H9 (cell line): ENCODE measurements at regions not wholly inside any gene's neighbourhood (a gene's known extent, or its start where the extent isn't known, plus 50 kb on each side); places are given as distances from the start of the nearest gene placed in this dataset.
"Not testable (repeated sequence)": the region's sequence is repeated elsewhere in the genome, so short reads cannot be mapped to it uniquely, and the experiment has no call there.

Experiments
- DNase-seq: peaks from one replicate; pipeline ENCODE4 v3.0.0-alpha.2; 2017
- H2AFZ ChIP-seq: one replicate; pipeline ENCODE4 v1.6.1; 2013; ENCODE audit warnings: mild to moderate bottlenecking, low read length, control low read depth, moderate library complexity
- H2AK5ac ChIP-seq: 2 replicates; pipeline ENCODE4 v1.6.1; 2013; ENCODE audit warnings: low read length, control low read depth, mixed read lengths; ENCODE audit not compliant: insufficient read length
- H2BK120ac ChIP-seq: one replicate; pipeline ENCODE4 v1.6.1; 2013; ENCODE audit warnings: low read depth, mild to moderate bottlenecking, low read length, control low read depth, inconsistent platforms; ENCODE audit not compliant: poor library complexity, severe bottlenecking
- H2BK12ac ChIP-seq: 2 replicates; pipeline ENCODE4 v1.6.1; 2013; ENCODE audit warnings: low read length, control low read depth, mixed read lengths, low read depth; ENCODE audit not compliant: insufficient read length
- H2BK15ac ChIP-seq: 2 replicates; pipeline ENCODE4 v1.6.1; 2013; ENCODE audit warnings: low read depth, low read length, control low read depth
- H2BK20ac ChIP-seq: one replicate; pipeline ENCODE4 v1.6.1; 2013; ENCODE audit warnings: low read depth, mild to moderate bottlenecking, low read length, control low read depth, inconsistent platforms; ENCODE audit not compliant: poor library complexity, severe bottlenecking
- H2BK5ac ChIP-seq: 2 replicates; pipeline ENCODE4 v1.6.1; 2013; ENCODE audit warnings: low read length, control low read depth, mixed read lengths; ENCODE audit not compliant: insufficient read length
- H3K14ac ChIP-seq: 2 replicates; pipeline ENCODE4 v1.6.1; 2013; ENCODE audit warnings: low read length, control low read depth; ENCODE audit not compliant: insufficient read depth
- H3K18ac ChIP-seq: 2 replicates; pipeline ENCODE4 v1.6.1; 2013; ENCODE audit warnings: low read depth, mild to moderate bottlenecking, mixed read lengths, low read length, control low read depth; ENCODE audit not compliant: insufficient read length
- H3K23ac ChIP-seq: 2 replicates; pipeline ENCODE4 v1.6.1; 2013; ENCODE audit warnings: low read length, control low read depth, mixed read lengths, low read depth; ENCODE audit not compliant: insufficient read length
- H3K23me2 ChIP-seq: 2 replicates; pipeline ENCODE4 v1.6.1; 2013; ENCODE audit warnings: low read depth, mild to moderate bottlenecking, mixed read lengths, low read length, control low read depth; ENCODE audit not compliant: insufficient read length, poor library complexity, severe bottlenecking
- H3K27ac ChIP-seq: 2 replicates; pipeline ENCODE4 v1.5.1; 2013; ENCODE audit warnings: low read length, control low read depth, mixed read lengths, low read depth; ENCODE audit not compliant: insufficient read length
- H3K27me3 ChIP-seq: 2 replicates; pipeline ENCODE4 v1.6.1; 2013; ENCODE audit warnings: low read length, control low read depth, inconsistent platforms; ENCODE audit not compliant: insufficient read depth
- H3K4ac ChIP-seq: 2 replicates; pipeline ENCODE4 v1.6.1; 2013; ENCODE audit warnings: low read depth, mild to moderate bottlenecking, control low read depth, inconsistent platforms, low read length, moderate library complexity
- H3K4me1 ChIP-seq: 2 replicates; pipeline ENCODE4 v1.6.1; 2013; ENCODE audit warnings: low read length, control low read depth, inconsistent platforms; ENCODE audit not compliant: insufficient read depth
- H3K4me2 ChIP-seq: 2 replicates; pipeline ENCODE4 v1.6.1; 2013; ENCODE audit warnings: low read length, control low read depth, mixed read lengths; ENCODE audit not compliant: insufficient read length, insufficient read depth
- H3K56ac ChIP-seq: 2 replicates; pipeline ENCODE4 v1.6.1; 2013; ENCODE audit warnings: low read depth, mild to moderate bottlenecking, mixed read lengths, low read length, control low read depth; ENCODE audit not compliant: insufficient read length
- H3K79me1 ChIP-seq: 2 replicates; pipeline ENCODE4 v1.6.1; 2013; ENCODE audit warnings: low read depth, mild to moderate bottlenecking, moderate library complexity, low read length, control low read depth, inconsistent platforms; ENCODE audit not compliant: insufficient read depth, poor library complexity, severe bottlenecking
- H3K79me2 ChIP-seq: 2 replicates; pipeline ENCODE4 v1.6.1; 2013; ENCODE audit warnings: low read length, control low read depth, inconsistent platforms; ENCODE audit not compliant: insufficient read depth
- H3K9ac ChIP-seq: 2 replicates; pipeline ENCODE4 v1.6.1; 2013; ENCODE audit warnings: low read length, control low read depth, mixed read lengths; ENCODE audit not compliant: insufficient read length; ENCODE audit errors: extremely low read depth
- H3K9me3 ChIP-seq: one replicate; pipeline ENCODE4 v1.6.1; 2013; ENCODE audit warnings: low read depth, low read length, inconsistent platforms; ENCODE audit not compliant: control insufficient read depth
- H3T11ph ChIP-seq: one replicate; pipeline ENCODE4 v1.6.1; 2013; ENCODE audit warnings: mild to moderate bottlenecking, low read length, control low read depth, inconsistent platforms
- H4K20me1 ChIP-seq: one replicate; pipeline ENCODE4 v1.6.1; 2013; ENCODE audit not compliant: control insufficient read depth, insufficient read length, insufficient read depth
- H4K5ac ChIP-seq: 2 replicates; pipeline ENCODE4 v1.6.1; 2013; ENCODE audit warnings: low read depth, mild to moderate bottlenecking, mixed read lengths, low read length, control low read depth; ENCODE audit not compliant: insufficient read length
- H4K8ac ChIP-seq: replicated peaks from 2 replicates; pipeline ENCODE4 v1.6.1; 2013; ENCODE audit warnings: low read length, control low read depth, mixed read lengths, low read depth; ENCODE audit not compliant: insufficient read length
- H4K91ac ChIP-seq: 2 replicates; pipeline ENCODE4 v1.6.1; 2013; ENCODE audit warnings: low read depth, mild to moderate bottlenecking, moderate library complexity, mixed read lengths, low read length, control low read depth; ENCODE audit not compliant: insufficient read length
- H3K27ac Mint-ChIP-seq, 3 experiments: 2 replicates in 2 of 3; 3 replicates in 1 of 3; pipeline ENCODE4 v1.8.0; 2020 to 2021; ENCODE audit warnings: mixed read lengths in 3 of 3, mild to moderate bottlenecking in 1 of 3, moderate library complexity in 1 of 3
- H3K27me3 Mint-ChIP-seq: 2 replicates; pipeline ENCODE4 v1.8.0; 2021; ENCODE audit warnings: low read depth, mild to moderate bottlenecking, moderate library complexity, mixed read lengths
- H3K36me3 Mint-ChIP-seq, 3 experiments: 2 replicates in 2 of 3; 3 replicates in 1 of 3; pipeline ENCODE4 v1.8.0; 2020 to 2021; ENCODE audit warnings: low read depth in 3 of 3, mixed read lengths in 3 of 3; ENCODE audit not compliant: insufficient read depth in 1 of 3
- H3K4me1 Mint-ChIP-seq, 2 experiments: 2 replicates each; pipeline ENCODE4 v1.8.0; 2020; ENCODE audit warnings: mixed read lengths in 2 of 2
- H3K4me3 Mint-ChIP-seq, 2 experiments: 2 replicates in 1 of 2; 3 replicates in 1 of 2; pipeline ENCODE4 v1.8.0; 2020 to 2021; ENCODE audit warnings: mild to moderate bottlenecking in 2 of 2, mixed read lengths in 2 of 2, moderate library complexity in 1 of 2
- H3K9me3 Mint-ChIP-seq, 2 experiments: 2 replicates in 1 of 2; 3 replicates in 1 of 2; pipeline ENCODE4 v1.8.0; 2020; ENCODE audit warnings: mild to moderate bottlenecking in 2 of 2, mixed read lengths in 2 of 2, moderate library complexity in 1 of 2
- CTCF ChIP-seq: fragments of 200-600 bp; sonication (generic); conservative IDR thresholded peaks from 3 replicates; pipeline ENCODE4 v1.8.0; 2021; ENCODE audit warnings: antibody characterized with exemption, mild to moderate bottlenecking
- WGBS: extraction: QIAGEN DNeasy Blood & Tissue Kit; methylation state at CpG from one replicate; pipeline ENCODE4 v1.1.7; 2013; ENCODE audit warnings: missing lambda C conversion rate, low lambda C conversion rate, mixed read lengths; ENCODE audit not compliant: insufficient read length; ENCODE audit errors: extremely low coverage; 5-methylcytosine and 5-hydroxymethylcytosine counted together

- H3K4me1 ChIP-seq, H3K36me3 Mint-ChIP-seq, H2BK12ac ChIP-seq, H2BK20ac ChIP-seq, H3K18ac ChIP-seq, H4K20me1 ChIP-seq, H3K9me3 ChIP-seq, H3K27ac ChIP-seq, H2BK5ac ChIP-seq, H3K27ac Mint-ChIP-seq, H3K4me3 Mint-ChIP-seq, H2AK5ac ChIP-seq, H3K14ac ChIP-seq, H3K9me3 Mint-ChIP-seq, H3K23me2 ChIP-seq, H4K5ac ChIP-seq, H2AFZ ChIP-seq, H3T11ph ChIP-seq, H2BK120ac ChIP-seq, H3K4me2 ChIP-seq, H3K4me1 Mint-ChIP-seq, H3K4ac ChIP-seq, H2BK15ac ChIP-seq, H3K27me3 Mint-ChIP-seq, H3K23ac ChIP-seq, H3K27me3 ChIP-seq, H3K79me1 ChIP-seq, H3K56ac ChIP-seq, H4K8ac ChIP-seq, H3K9ac ChIP-seq, H4K91ac ChIP-seq, H3K79me2 ChIP-seq: not testable (repeated sequence)
- whole genome bisulfite sequencing = no CpG with 5 or more reads among the region's 11 CpGs
- TF ChIP-seq CTCF = peak; percentile 79
- peak; percentile 43 for DNase-seq
These were observed 160.9 kb downstream of the GPX5 start for GRCh38 chr6:28686446-28687027.

- H2AFZ ChIP-seq = not testable (repeated sequence)
These were observed 161.8 kb downstream of the GPX5 start for GRCh38 chr6:28687309-28687981.

More at GRCh38 chr6:28687309-28687981, 161.8 kb downstream of the GPX5 start:
- no CpG with 5 or more reads among the region's 7 CpGs for WGBS
- not testable (repeated sequence) for H2BK20ac ChIP-seq, H3K4me1 Mint-ChIP-seq, H3K27me3 ChIP-seq, DNase-seq, H3K4me2 ChIP-seq, H3K9me3 ChIP-seq, H3K23ac ChIP-seq, H4K91ac ChIP-seq, H4K8ac ChIP-seq, H4K5ac ChIP-seq, H3K4ac ChIP-seq, H2BK5ac ChIP-seq, H3K23me2 ChIP-seq, H3K56ac ChIP-seq, H3K79me1 ChIP-seq, H3K9ac ChIP-seq, H3K27ac Mint-ChIP-seq, H3K4me3 Mint-ChIP-seq, H2BK12ac ChIP-seq, H3K14ac ChIP-seq, H3K18ac ChIP-seq, H3K9me3 Mint-ChIP-seq, H3K4me1 ChIP-seq, H3T11ph ChIP-seq, H4K20me1 ChIP-seq, H3K27ac ChIP-seq, H2BK15ac ChIP-seq, H3K27me3 Mint-ChIP-seq, H2BK120ac ChIP-seq, H3K79me2 ChIP-seq, H3K36me3 Mint-ChIP-seq, H2AK5ac ChIP-seq
